HepG2 (cell line): ENCODE measurements at regions not wholly inside any gene's neighbourhood (a gene's known extent, or its start where the extent isn't known, plus 50 kb on each side); places are given as distances from the start of the nearest gene placed in this dataset.

Source experiments
- ATAC-seq: fragments of 200-7000 bp; cut with Tn5 transposase; 3 replicates; pipeline ENCODE4 v1.9.1; 2020; ENCODE audit warnings: mild to moderate bottlenecking, moderate library complexity
- BruUV-seq: library from RNA; stranded (reverse); fragments of 400-500 nt; replicated peaks from 2 replicates; lab custom pipeline; 2021; lab: Mats Ljungman, UMichigan
- CTCF ChIA-PET: fragments of 300-600 bp; formaldehyde crosslinking; extraction: SDS; loops from one replicate; lab custom pipeline; 2021; ENCODE audit warnings: low total read pairs, inconsistent platforms, low intra/inter-chr PET ratio; lab: Yijun Ruan, JAX
- POLR2A ChIA-PET: fragments of 350-600 bp; sonication (Branson Sonifier 250); formaldehyde crosslinking; loops from one replicate; lab custom pipeline; 2020; ENCODE audit warnings: antibody characterized with exemption, inconsistent platforms; lab: Yijun Ruan, JAX
- DNase-seq: peaks from one replicate; pipeline ENCODE4 v3.0.0-alpha.2; 2015; ENCODE audit warnings: low spot score
- FAIRE-seq: peaks from 3 replicates; lab custom pipeline; 2011; peaks lifted over from hg19 to GRCh38; lab: Jason Lieb, UNC
- H2AFZ ChIP-seq: one replicate; pipeline ENCODE4 v1.6.1; 2011; ENCODE audit warnings: low read length, inconsistent platforms
- H3K27ac ChIP-seq: fragments of 300-600 bp; 3 replicates; pipeline ENCODE4 v1.8.0; 2011; ENCODE audit warnings: mixed run types, mild to moderate bottlenecking, mixed read lengths, low read length, inconsistent platforms; ENCODE audit not compliant: insufficient read depth; ENCODE audit errors: extremely low read length
- H3K27me3 ChIP-seq, 2 experiments: fragments of 200-600 bp in 1 of 2; 2 replicates in 1 of 2; 3 replicates in 1 of 2; pipeline versions ENCODE4 v1.6.0 to v1.8.0; 2011; ENCODE audit warnings: low read length in 2 of 2, mild to moderate bottlenecking in 2 of 2, moderate library complexity in 2 of 2, inconsistent platforms in 1 of 2; ENCODE audit not compliant: insufficient read depth in 2 of 2, control insufficient read depth in 1 of 2
- H3K36me3 ChIP-seq, 2 experiments: fragments of 200-600 bp in 1 of 2; replicated peaks in 1 of 2; 2 replicates in 1 of 2; 3 replicates in 1 of 2; pipeline versions ENCODE4 v1.5.1 to v1.8.0; 2011; ENCODE audit warnings: low read length in 2 of 2, inconsistent platforms in 1 of 2; ENCODE audit not compliant: insufficient read depth in 2 of 2, control insufficient read depth in 1 of 2
- H3K4me1 ChIP-seq: 2 replicates; pipeline ENCODE4 v1.5.1; 2012; ENCODE audit warnings: low read length, inconsistent platforms; ENCODE audit not compliant: insufficient read depth
- H3K4me2 ChIP-seq: 2 replicates; pipeline ENCODE4 v1.6.0; 2011; ENCODE audit warnings: low read depth, low read length, inconsistent platforms
- H3K4me3 ChIP-seq, 3 experiments: fragments of 200-600 bp in 1 of 3; sonication (generic), shearing (Covaris generic) in 1 of 3; replicated peaks in 1 of 3; 2 replicates each; pipeline ENCODE4 v1.5.1; 2011 to 2016; ENCODE audit warnings: low read length in 3 of 3, inconsistent platforms in 2 of 3, low read depth in 2 of 3, mild to moderate bottlenecking in 2 of 3, control low read depth in 1 of 3, mixed read lengths in 1 of 3; ENCODE audit not compliant: insufficient read depth in 1 of 3
- H3K79me2 ChIP-seq: one replicate; pipeline ENCODE4 v1.6.1; 2011; ENCODE audit warnings: low read length, inconsistent platforms; ENCODE audit not compliant: insufficient read depth
- H3K9ac ChIP-seq: 2 replicates; pipeline ENCODE4 v1.6.0; 2011; ENCODE audit warnings: mild to moderate bottlenecking, low read depth, low read length, inconsistent platforms; ENCODE audit not compliant: insufficient read depth
- H3K9me3 ChIP-seq: 2 replicates; pipeline ENCODE4 v1.5.1; 2012; ENCODE audit warnings: mild to moderate bottlenecking, low read length
- H4K20me1 ChIP-seq: 2 replicates; pipeline ENCODE4 v1.6.0; 2011; ENCODE audit warnings: inconsistent platforms, mild to moderate bottlenecking, low read length, moderate library complexity; ENCODE audit not compliant: insufficient read depth
- ATF1 ChIP-seq: IDR thresholded peaks from 2 replicates; pipeline ENCODE4 v1.6.1; 2016; ENCODE audit warnings: mild to moderate bottlenecking, control low read depth
- CREM ChIP-seq, 2 experiments: sonication (generic) in 1 of 2; formaldehyde crosslinking in 1 of 2; IDR thresholded peaks; 2 replicates each; pipeline versions ENCODE4 v1.4.0 to v1.6.1; 2016 to 2020; ENCODE audit warnings: antibody characterized with exemption in 1 of 2, mild to moderate bottlenecking in 1 of 2, missing genetic modification reagents in 1 of 2
- FOSL2 ChIP-seq: sonication (generic); formaldehyde crosslinking; IDR thresholded peaks from 2 replicates; pipeline ENCODE4 v1.4.0; 2020; ENCODE audit warnings: missing genetic modification reagents
- MLXIP ChIP-seq: sonication (generic); formaldehyde crosslinking; IDR thresholded peaks from 2 replicates; pipeline ENCODE4 v1.9.0; 2021; ENCODE audit warnings: missing genetic modification reagents, borderline replicate concordance
- NFATC3 ChIP-seq: sonication (generic); formaldehyde crosslinking; IDR thresholded peaks from 2 replicates; pipeline ENCODE4 v1.5.1; 2020; ENCODE audit warnings: mild to moderate bottlenecking, missing genetic modification reagents
- SCMH1 ChIP-seq: sonication (generic); formaldehyde crosslinking; IDR thresholded peaks from 2 replicates; pipeline ENCODE4 v1.9.0; 2021; ENCODE audit warnings: missing genetic modification reagents, mild to moderate bottlenecking, borderline replicate concordance
- SMYD3 ChIP-seq: sonication (generic); formaldehyde crosslinking; IDR thresholded peaks from 2 replicates; pipeline ENCODE4 v1.8.1; 2023; ENCODE audit warnings: mild to moderate bottlenecking, missing genetic modification reagents
- TBL1XR1 ChIP-seq: fragments of 150-350 bp; IDR thresholded peaks from 2 replicates; pipeline ENCODE4 v1.6.1; 2014; ENCODE audit warnings: borderline replicate concordance, low read length; ENCODE audit not compliant: partially characterized antibody
- TRIM22 ChIP-seq: fragments of 450-650 bp; IDR thresholded peaks from 2 replicates; pipeline ENCODE4 v1.6.1; 2017
- ZMYM2 ChIP-seq: sonication (generic); formaldehyde crosslinking; IDR thresholded peaks from 2 replicates; pipeline ENCODE4 v1.8.0; 2022; ENCODE audit warnings: mild to moderate bottlenecking, missing genetic modification reagents
- ZNF251 ChIP-seq: sonication (generic); formaldehyde crosslinking; IDR thresholded peaks from 2 replicates; pipeline ENCODE4 v1.9.0; 2021; ENCODE audit warnings: mild to moderate bottlenecking, missing genetic modification reagents
- ZNF354B ChIP-seq: sonication (generic); formaldehyde crosslinking; IDR thresholded peaks from 2 replicates; pipeline ENCODE4 v1.8.0; 2022; ENCODE audit warnings: mild to moderate bottlenecking, missing genetic modification reagents
- ZNF44 ChIP-seq: sonication (generic); formaldehyde crosslinking; IDR thresholded peaks from 2 replicates; pipeline ENCODE4 v1.5.1; 2020; ENCODE audit warnings: mild to moderate bottlenecking, missing genetic modification reagents
- ZNF446 ChIP-seq: sonication (generic); formaldehyde crosslinking; IDR thresholded peaks from 2 replicates; pipeline ENCODE4 v1.5.0; 2020; ENCODE audit warnings: mild to moderate bottlenecking, missing genetic modification reagents
- ZNF747 ChIP-seq: sonication (generic); formaldehyde crosslinking; IDR thresholded peaks from 2 replicates; pipeline ENCODE4 v1.8.1; 2023; ENCODE audit warnings: missing genetic modification reagents, mild to moderate bottlenecking, borderline replicate concordance
- ZNF777 ChIP-seq: sonication (generic); formaldehyde crosslinking; IDR thresholded peaks from 2 replicates; pipeline ENCODE4 v1.4.0; 2020; ENCODE audit warnings: missing genetic modification reagents
- ZNF781 ChIP-seq: sonication (generic); formaldehyde crosslinking; IDR thresholded peaks from 2 replicates; pipeline ENCODE4 v1.5.1; 2020; ENCODE audit warnings: borderline replicate concordance, mild to moderate bottlenecking, missing genetic modification reagents; ENCODE audit errors: not compliant biosample characterization
- ZSCAN30 ChIP-seq: sonication (generic); formaldehyde crosslinking; IDR thresholded peaks from 2 replicates; pipeline ENCODE4 v1.5.0; 2020; ENCODE audit warnings: mild to moderate bottlenecking, missing genetic modification reagents
- WGBS: methylation state at CpG from one replicate; pipeline ENCODE4 v1.1.6; 2017; ENCODE audit warnings: low lambda C conversion rate; 5-methylcytosine and 5-hydroxymethylcytosine counted together
- in situ Hi-C: cut with HindIII; loops from 2 replicates; pipeline ENCODE4 v1.10.0; 2017; ENCODE audit warnings: low pct_unique_long_range_greater_than_20kb; ENCODE audit not compliant: extremely low pct_ligation_motif_present
- intact Hi-C: fragments of 100-400 bp; cut with micrococcal nuclease; formaldehyde crosslinking; loops from one replicate; pipeline ENCODE4 v1.10.0; 2022; ENCODE audit not compliant: unreplicated experiment
- TF ChIP-seq, protein P1 (sequence below): sonication (generic); formaldehyde crosslinking; IDR thresholded peaks from 2 replicates; pipeline ENCODE4 v1.5.0; 2020; ENCODE audit warnings: missing genetic modification reagents
- TF ChIP-seq, protein P2 (sequence below): IDR thresholded peaks from 2 replicates; pipeline ENCODE4 v1.6.1; 2016; ENCODE audit warnings: control low read depth

DNA sequence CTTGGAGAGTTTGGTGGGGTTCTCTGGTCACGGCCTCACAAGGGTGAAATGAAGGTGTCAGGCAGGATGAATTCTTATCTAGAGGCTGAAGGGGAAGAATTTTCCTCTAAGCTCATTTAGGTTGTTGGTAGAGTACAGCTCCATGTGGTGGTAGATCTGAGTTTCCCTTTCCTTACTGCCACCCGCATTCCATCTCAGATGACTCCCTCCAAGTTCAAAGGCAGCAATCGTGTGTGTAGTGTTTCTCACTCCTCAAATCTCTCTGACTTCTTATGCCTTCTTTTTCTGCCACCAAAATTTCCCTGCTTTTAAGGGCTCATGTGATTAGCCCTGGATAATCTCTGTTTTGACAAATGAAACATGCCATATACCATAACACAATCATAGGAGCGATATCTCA lies 135.5 kb upstream of the MYOCD start:
- TF ChIP-seq TRIM22, result no peak
- no peak for TF ChIP-seq ZNF747 (CRISPR knock-in tag)
- no peak for TF ChIP-seq CREM (IDR thresholded peaks at IDR 0.05)
- no peak for TF ChIP-seq CREM (CRISPR knock-in tag; IDR thresholded peaks at IDR 0.05)
- no peak for TF ChIP-seq SMYD3 (CRISPR knock-in tag)
- no peak for TF ChIP-seq ZNF354B
- TF ChIP-seq MLXIP (CRISPR knock-in tag), result no peak
- no peak for TF ChIP-seq ZNF251 (CRISPR knock-in tag)
- TF ChIP-seq FOSL2 (CRISPR knock-in tag), result no peak
- no peak for TF ChIP-seq ATF1 (CRISPR knock-in tag)
- TF ChIP-seq SCMH1 (CRISPR knock-in tag), result no peak
- TF ChIP-seq TBL1XR1, result no peak
- no peak for TF ChIP-seq ZNF446 (CRISPR knock-in tag)
- no peak for TF ChIP-seq ZNF44 (CRISPR knock-in tag)
- no peak for TF ChIP-seq ZNF777 (CRISPR knock-in tag)
- TF ChIP-seq ZNF781 (CRISPR knock-in tag), result no peak
- TF ChIP-seq, protein P1, sequence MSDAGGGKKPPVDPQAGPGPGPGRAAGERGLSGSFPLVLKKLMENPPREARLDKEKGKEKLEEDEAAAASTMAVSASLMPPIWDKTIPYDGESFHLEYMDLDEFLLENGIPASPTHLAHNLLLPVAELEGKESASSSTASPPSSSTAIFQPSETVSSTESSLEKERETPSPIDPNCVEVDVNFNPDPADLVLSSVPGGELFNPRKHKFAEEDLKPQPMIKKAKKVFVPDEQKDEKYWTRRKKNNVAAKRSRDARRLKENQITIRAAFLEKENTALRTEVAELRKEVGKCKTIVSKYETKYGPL, result no peak
- no peak for TF ChIP-seq NFATC3 (CRISPR knock-in tag)
- TF ChIP-seq, protein P2, sequence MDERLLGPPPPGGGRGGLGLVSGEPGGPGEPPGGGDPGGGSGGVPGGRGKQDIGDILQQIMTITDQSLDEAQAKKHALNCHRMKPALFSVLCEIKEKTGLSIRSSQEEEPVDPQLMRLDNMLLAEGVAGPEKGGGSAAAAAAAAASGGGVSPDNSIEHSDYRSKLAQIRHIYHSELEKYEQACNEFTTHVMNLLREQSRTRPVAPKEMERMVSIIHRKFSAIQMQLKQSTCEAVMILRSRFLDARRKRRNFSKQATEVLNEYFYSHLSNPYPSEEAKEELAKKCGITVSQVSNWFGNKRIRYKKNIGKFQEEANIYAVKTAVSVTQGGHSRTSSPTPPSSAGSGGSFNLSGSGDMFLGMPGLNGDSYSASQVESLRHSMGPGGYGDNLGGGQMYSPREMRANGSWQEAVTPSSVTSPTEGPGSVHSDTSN (CRISPR knock-in tag), result no peak
- TF ChIP-seq ZMYM2 (CRISPR knock-in tag), result no peak
- no peak for TF ChIP-seq ZSCAN30 (CRISPR knock-in tag)
- ATAC-seq (no peak), FAIRE-seq (no peak), DNase-seq (no peak)
- no peaks in the 10 kb centered on the region for H3K36me3 ChIP-seq
- H2AFZ ChIP-seq, result no peak overlapping the region
- ChIA-PET CTCF (no interaction called here), POLR2A (no interaction called here)
- H3K4me2 ChIP-seq, result no peak overlapping the region
- H3K4me1 ChIP-seq, result no peaks in the 10 kb centered on the region
- H3K9ac ChIP-seq, result no peak overlapping the region
- 12% methylated on average over 4 of the region's 4 CpGs for WGBS
- no peak overlapping the region for H3K4me3 ChIP-seq
- H3K9me3 ChIP-seq, result no peaks in the 10 kb centered on the region
- no peaks in the 10 kb centered on the region for H3K79me2 ChIP-seq
- intact Hi-C loops (no loop called here), in situ Hi-C loops (no loop called here)
- no TSS peak for BruUV-seq
- no peak overlapping the region for H3K27ac ChIP-seq
- no peaks in the 10 kb centered on the region for H3K27me3 ChIP-seq
- no peaks in the 10 kb centered on the region for H4K20me1 ChIP-seq
